IPS-15b (cell line): ENCODE measurements at regions not wholly inside any gene's neighbourhood (a gene's known extent, or its start where the extent isn't known, plus 50 kb on each side); places are given as distances from the start of the nearest gene placed in this dataset.

Experiments used
- H3K27me3 ChIP-seq: one replicate; pipeline ENCODE4 v1.6.1; 2013; ENCODE audit warnings: low read length; ENCODE audit not compliant: control insufficient read depth, insufficient read depth
- H3K36me3 ChIP-seq: one replicate; pipeline ENCODE4 v1.6.1; 2013; ENCODE audit warnings: low read length; ENCODE audit not compliant: control insufficient read depth, insufficient read depth
- H3K4me1 ChIP-seq: one replicate; pipeline ENCODE4 v1.6.1; 2013; ENCODE audit warnings: mild to moderate bottlenecking, low read length; ENCODE audit not compliant: control insufficient read depth, insufficient read depth
- H3K4me3 ChIP-seq: one replicate; pipeline ENCODE4 v1.5.1; 2013; ENCODE audit warnings: low read depth, low read length
- H3K9ac ChIP-seq: one replicate; pipeline ENCODE4 v1.6.1; 2013; ENCODE audit warnings: low read depth, mild to moderate bottlenecking, low read length
- H3K9me3 ChIP-seq: one replicate; pipeline ENCODE4 v1.6.1; 2013; ENCODE audit warnings: mild to moderate bottlenecking, low read length; ENCODE audit not compliant: control insufficient read depth, insufficient read depth

DNA sequence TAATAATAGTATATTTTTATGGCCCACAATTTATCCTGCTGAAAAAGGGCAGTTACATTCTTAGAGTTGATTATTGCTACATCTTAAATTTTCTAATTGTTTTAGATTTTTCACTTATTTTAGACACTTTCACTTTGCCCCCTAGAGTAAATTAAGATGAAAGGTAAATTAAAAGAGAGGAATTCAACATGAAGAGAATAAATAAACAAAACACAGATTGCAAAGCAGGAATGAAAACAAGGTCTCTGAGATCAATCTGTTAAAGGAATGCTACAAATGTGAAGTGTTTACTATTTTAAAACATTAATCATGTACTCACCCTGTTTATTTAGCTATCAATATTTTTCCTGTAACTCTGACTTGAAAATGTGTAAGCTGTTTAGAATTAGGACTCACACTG lies 113.5 kb upstream of the ETAA1 start:
- no peak overlapping the region for H3K9ac ChIP-seq
- no peaks in the 10 kb centered on the region for H3K36me3 ChIP-seq
- H3K4me3 ChIP-seq: no peak overlapping the region
- no peaks in the 10 kb centered on the region for H3K4me1 ChIP-seq
- H3K9me3 ChIP-seq: no peaks in the 10 kb centered on the region
- H3K27me3 ChIP-seq: no peaks in the 10 kb centered on the region

DNA sequence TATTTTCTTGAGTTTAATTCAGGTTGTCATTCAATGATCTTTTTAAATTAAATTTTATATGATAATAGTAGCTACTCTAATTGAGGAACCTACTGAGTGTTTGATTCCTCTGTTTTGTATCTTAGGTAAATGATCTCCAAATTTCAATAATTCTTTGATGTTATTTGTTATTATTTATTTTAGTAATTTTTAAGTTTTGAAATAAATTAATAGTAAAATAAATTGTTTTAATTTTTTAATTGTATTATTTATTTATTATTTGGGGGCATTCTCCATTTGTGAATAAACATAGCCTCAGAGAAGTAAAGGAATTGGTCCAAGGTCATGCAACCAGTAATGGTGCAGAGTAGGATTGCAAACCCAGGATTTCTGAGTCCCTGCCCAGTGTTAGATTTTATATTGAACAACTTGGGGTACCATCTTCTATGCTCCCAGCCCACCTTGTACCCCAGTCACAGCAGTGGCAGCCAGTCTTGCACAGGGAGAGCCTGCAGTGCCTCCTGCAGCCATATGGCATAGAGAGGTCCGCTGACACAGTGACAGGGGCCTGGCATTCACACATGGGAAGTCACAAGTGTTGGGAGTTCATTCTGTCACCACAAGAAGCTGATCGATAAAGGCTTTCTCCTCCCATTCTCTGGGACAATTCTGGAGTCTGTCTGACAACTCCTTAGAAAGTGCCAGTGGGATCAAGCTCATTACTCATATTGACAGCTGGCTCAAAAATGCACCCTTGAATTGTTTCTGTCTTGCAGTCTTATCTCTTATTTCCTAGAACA lies 110.0 kb upstream of the ETAA1 start:
- Histone ChIP-seq H3K9ac (no peak overlapping the region), H3K36me3 (no peaks in the 10 kb centered on the region), H3K9me3 (no peaks in the 10 kb centered on the region), H3K4me3 (no peak overlapping the region), H3K27me3 (no peaks in the 10 kb centered on the region), H3K4me1 (no peaks in the 10 kb centered on the region)

GRCh38 chr2:67289271-67289670 lies 107.9 kb upstream of the ETAA1 start:
- Histone ChIP-seq H3K36me3 (no peaks in the 10 kb centered on the region), H3K4me3 (no peak overlapping the region), H3K9me3 (no peaks in the 10 kb centered on the region), H3K27me3 (no peaks in the 10 kb centered on the region), H3K9ac (no peak overlapping the region), H3K4me1 (no peaks in the 10 kb centered on the region)

- H3K36me3 ChIP-seq: no peaks in the 10 kb centered on the region
- H3K4me1 ChIP-seq: no peaks in the 10 kb centered on the region
- no peaks in the 10 kb centered on the region for H3K27me3 ChIP-seq
- H3K9ac ChIP-seq: no peak overlapping the region
- H3K4me3 ChIP-seq: no peak overlapping the region
- H3K9me3 ChIP-seq: no peaks in the 10 kb centered on the region
These were observed 107.2 kb upstream of the ETAA1 start for GRCh38 chr2:67289921-67290371.

GRCh38 chr2:67290451-67291290 lies 106.5 kb upstream of the ETAA1 start:
- H3K27me3 ChIP-seq: no peaks in the 10 kb centered on the region
- no peak overlapping the region for H3K4me3 ChIP-seq
- H3K36me3 ChIP-seq: no peaks in the 10 kb centered on the region
- H3K9ac ChIP-seq: no peak overlapping the region
- H3K9me3 ChIP-seq: no peaks in the 10 kb centered on the region
- no peaks in the 10 kb centered on the region for H3K4me1 ChIP-seq

- Histone ChIP-seq H3K4me1 (no peaks in the 10 kb centered on the region), H3K9me3 (no peaks in the 10 kb centered on the region)
These were observed 102.9 kb upstream of the ETAA1 start for GRCh38 chr2:67294218-67294617.

GRCh38 chr2:67295406-67295805 lies 101.7 kb upstream of the ETAA1 start:
- Histone ChIP-seq H3K4me1 (no peaks in the 10 kb centered on the region), H3K27me3 (no peaks in the 10 kb centered on the region), H3K9ac (no peak overlapping the region), H3K36me3 (no peaks in the 10 kb centered on the region), H3K4me3 (no peak overlapping the region), H3K9me3 (no peaks in the 10 kb centered on the region)

More at GRCh38 chr2:67294218-67294617, 102.9 kb upstream of the ETAA1 start:
- H3K4me3 ChIP-seq: no peak overlapping the region
- H3K36me3 ChIP-seq: no peaks in the 10 kb centered on the region
- H3K27me3 ChIP-seq: no peaks in the 10 kb centered on the region
- no peak overlapping the region for H3K9ac ChIP-seq

DNA sequence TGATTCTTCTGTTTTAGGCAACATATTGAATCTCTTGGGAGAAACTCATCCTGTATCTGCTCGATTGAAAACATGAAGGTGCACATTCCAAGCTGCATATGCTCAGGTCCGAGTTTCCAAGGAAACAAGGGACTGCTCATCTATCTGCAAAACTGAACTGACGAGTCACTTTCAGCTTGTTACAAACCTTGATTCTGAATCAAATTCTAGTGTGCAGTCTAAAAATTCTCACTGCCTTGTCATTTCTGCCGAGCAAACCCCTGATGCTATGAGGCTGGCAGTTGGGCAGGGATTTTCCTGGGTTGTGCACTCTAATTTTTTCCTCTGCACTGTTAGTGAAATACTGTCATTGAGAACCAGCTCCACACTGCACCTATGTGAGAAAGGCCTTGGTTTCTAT lies 101.3 kb upstream of the ETAA1 start:
- H3K27me3 ChIP-seq: no peaks in the 10 kb centered on the region
- no peak overlapping the region for H3K4me3 ChIP-seq
- H3K9ac ChIP-seq: no peak overlapping the region
- H3K36me3 ChIP-seq: no peaks in the 10 kb centered on the region
- no peaks in the 10 kb centered on the region for H3K4me1 ChIP-seq
- H3K9me3 ChIP-seq: no peaks in the 10 kb centered on the region

DNA sequence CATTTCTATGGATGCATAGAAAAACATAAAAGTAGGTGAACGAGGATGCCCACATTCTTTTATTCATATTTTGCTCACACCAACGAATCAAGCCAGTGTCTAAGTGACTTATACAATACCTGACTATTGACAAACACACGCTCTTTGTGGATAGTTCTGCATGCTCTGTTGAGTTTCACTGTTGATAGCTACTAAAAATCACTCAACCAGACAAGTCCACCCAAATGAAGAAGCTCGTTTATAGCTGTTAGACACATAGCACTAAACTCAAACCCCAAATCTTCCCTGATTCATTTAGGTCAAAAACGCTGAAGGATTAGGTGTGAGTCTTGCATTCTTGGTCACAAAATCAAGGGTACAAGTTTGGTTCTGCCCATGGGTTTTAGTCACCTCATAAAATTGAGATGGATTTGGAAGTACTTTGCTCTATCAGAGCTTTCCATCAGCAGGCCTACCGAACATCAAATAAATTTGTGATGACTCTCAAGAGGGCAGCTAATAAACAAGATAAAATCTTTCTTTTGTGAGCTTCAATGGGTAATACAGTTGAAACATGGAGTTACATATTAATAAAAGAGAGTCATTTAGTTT lies 92.7 kb upstream of the ETAA1 start:
- H3K9ac ChIP-seq: no peak overlapping the region
- H3K4me1 ChIP-seq: no peaks in the 10 kb centered on the region
- no peaks in the 10 kb centered on the region for H3K9me3 ChIP-seq
- no peaks in the 10 kb centered on the region for H3K36me3 ChIP-seq
- H3K4me3 ChIP-seq: no peak overlapping the region
- no peaks in the 10 kb centered on the region for H3K27me3 ChIP-seq

GRCh38 chr2:67309281-67309680 lies 87.9 kb upstream of the ETAA1 start:
- Histone ChIP-seq H3K4me3 (no peak overlapping the region), H3K36me3 (no peaks in the 10 kb centered on the region), H3K9me3 (no peaks in the 10 kb centered on the region), H3K4me1 (no peaks in the 10 kb centered on the region), H3K27me3 (no peaks in the 10 kb centered on the region), H3K9ac (no peak overlapping the region)

DNA sequence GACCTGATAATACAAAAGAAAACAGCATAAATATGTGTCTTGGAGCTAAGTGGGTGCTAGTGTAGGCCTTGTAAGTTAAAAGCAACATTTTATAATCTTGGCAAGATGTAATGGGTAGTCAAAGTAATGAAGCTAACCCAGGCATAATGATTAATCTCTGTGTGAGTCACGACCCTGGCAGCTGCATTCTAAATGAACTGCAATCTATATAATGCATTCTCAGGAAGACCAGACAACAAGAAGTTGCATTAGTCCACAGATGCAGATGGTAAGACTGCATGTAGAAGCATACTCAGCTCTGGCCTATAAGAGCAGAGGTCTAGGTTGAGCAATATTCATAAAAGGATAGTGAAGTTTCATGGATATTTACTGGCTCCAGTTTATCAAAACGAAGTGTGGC lies 85.6 kb upstream of the ETAA1 start:
- H3K9me3 ChIP-seq: no peaks in the 10 kb centered on the region
- H3K9ac ChIP-seq: no peak overlapping the region
- H3K27me3 ChIP-seq: no peaks in the 10 kb centered on the region
- H3K36me3 ChIP-seq: no peaks in the 10 kb centered on the region
- no peak overlapping the region for H3K4me3 ChIP-seq
- no peaks in the 10 kb centered on the region for H3K4me1 ChIP-seq
